ENCODE measurements at regions not wholly inside any gene's neighbourhood (a gene's known extent, or its start where the extent isn't known, plus 50 kb on each side); places are given as distances from the start of the nearest gene placed in this dataset.

DNA sequence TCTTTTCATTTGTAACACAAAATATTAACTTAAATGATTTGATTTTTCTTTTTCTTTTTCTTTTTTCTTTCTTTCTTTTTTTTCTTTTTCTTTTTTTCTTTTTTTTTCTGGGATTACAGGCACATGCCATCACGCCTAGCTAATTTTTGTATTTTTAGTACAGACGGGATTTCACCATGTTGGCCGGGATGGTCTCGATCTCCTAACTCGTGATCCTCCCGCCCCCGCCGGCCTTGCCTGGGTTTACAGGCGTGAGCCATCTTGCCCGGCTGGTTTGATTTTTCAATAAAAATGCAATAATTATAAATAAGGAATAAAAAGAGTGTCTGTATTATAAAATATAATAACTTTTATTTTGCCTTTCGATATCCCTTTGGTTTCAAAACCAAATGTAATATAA is 146.7 kb upstream of the RGS18 start (continued):
- TF ChIP-seq, protein P1, sequence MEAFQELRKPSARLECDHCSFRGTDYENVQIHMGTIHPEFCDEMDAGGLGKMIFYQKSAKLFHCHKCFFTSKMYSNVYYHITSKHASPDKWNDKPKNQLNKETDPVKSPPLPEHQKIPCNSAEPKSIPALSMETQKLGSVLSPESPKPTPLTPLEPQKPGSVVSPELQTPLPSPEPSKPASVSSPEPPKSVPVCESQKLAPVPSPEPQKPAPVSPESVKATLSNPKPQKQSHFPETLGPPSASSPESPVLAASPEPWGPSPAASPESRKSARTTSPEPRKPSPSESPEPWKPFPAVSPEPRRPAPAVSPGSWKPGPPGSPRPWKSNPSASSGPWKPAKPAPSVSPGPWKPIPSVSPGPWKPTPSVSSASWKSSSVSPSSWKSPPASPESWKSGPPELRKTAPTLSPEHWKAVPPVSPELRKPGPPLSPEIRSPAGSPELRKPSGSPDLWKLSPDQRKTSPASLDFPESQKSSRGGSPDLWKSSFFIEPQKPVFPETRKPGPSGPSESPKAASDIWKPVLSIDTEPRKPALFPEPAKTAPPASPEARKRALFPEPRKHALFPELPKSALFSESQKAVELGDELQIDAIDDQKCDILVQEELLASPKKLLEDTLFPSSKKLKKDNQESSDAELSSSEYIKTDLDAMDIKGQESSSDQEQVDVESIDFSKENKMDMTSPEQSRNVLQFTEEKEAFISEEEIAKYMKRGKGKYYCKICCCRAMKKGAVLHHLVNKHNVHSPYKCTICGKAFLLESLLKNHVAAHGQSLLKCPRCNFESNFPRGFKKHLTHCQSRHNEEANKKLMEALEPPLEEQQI (IDR thresholded peaks at IDR 0.05), result peak; percentile 95
- TF ChIP-seq GATAD2A (IDR thresholded peaks at IDR 0.05) (no peak), ZNF561 (CRISPR knock-in tag; conservative IDR thresholded peaks at IDR 0.05) (no peak), DNMT1 (IDR thresholded peaks at IDR 0.05) (no peak), CBX3 (IDR thresholded peaks at IDR 0.05; ENCODE audit: borderline replicate concordance in 1 of 2, low read length in 2 of 2) (peak in 1 of 2 experiments; percentile 25; a peak in 1 of 3 replicates), CC2D1A (IDR thresholded peaks at IDR 0.05) (peak; percentile 85; the same call in 1 of the 2 replicates), KLF10 (CRISPR knock-in tag; IDR thresholded peaks at IDR 0.05) (no peak), CHD2 (IDR thresholded peaks at IDR 0.05; ENCODE audit: low read depth, low read length) (no peak), ESRRB (CRISPR knock-in tag; IDR thresholded peaks at IDR 0.05; ENCODE audit: borderline replicate concordance) (no peak), RFX1 (IDR thresholded peaks at IDR 0.05) (no peak), SMARCA5 (IDR thresholded peaks at IDR 0.05) (no peak), HIVEP1 (CRISPR knock-in tag; IDR thresholded peaks at IDR 0.05) (no peak), MAFK (IDR thresholded peaks at IDR 0.05; ENCODE audit: low read length) (no peak), E2F3 (CRISPR knock-in tag; IDR thresholded peaks at IDR 0.05) (no peak), BHLHE40 (IDR thresholded peaks at IDR 0.05; ENCODE audit: low read length) (no peak), BRD9 (IDR thresholded peaks at IDR 0.05; ENCODE audit: low read depth, partially characterized antibody) (no peak)
- TF ChIP-seq, protein P2, sequence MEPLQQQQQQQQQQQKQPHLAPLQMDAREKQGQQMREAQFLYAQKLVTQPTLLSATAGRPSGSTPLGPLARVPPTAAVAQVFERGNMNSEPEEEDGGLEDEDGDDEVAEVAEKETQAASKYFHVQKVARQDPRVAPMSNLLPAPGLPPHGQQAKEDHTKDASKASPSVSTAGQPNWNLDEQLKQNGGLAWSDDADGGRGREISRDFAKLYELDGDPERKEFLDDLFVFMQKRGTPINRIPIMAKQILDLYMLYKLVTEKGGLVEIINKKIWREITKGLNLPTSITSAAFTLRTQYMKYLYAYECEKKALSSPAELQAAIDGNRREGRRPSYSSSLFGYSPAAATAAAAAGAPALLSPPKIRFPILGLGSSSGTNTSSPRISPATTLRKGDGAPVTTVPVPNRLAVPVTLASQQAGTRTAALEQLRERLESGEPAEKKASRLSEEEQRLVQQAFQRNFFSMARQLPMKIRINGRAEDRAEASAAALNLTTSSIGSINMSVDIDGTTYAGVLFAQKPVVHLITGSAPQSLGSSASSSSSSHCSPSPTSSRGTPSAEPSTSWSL (CRISPR knock-in tag; IDR thresholded peaks at IDR 0.05; ENCODE audit: borderline replicate concordance), result no peak
- TF ChIP-seq, protein P3, sequence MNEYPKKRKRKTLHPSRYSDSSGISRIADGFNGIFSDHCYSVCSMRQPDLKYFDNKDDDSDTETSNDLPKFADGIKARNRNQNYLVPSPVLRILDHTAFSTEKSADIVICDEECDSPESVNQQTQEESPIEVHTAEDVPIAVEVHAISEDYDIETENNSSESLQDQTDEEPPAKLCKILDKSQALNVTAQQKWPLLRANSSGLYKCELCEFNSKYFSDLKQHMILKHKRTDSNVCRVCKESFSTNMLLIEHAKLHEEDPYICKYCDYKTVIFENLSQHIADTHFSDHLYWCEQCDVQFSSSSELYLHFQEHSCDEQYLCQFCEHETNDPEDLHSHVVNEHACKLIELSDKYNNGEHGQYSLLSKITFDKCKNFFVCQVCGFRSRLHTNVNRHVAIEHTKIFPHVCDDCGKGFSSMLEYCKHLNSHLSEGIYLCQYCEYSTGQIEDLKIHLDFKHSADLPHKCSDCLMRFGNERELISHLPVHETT (CRISPR knock-in tag; conservative IDR thresholded peaks at IDR 0.05 in 1 of 2, IDR thresholded peaks at IDR 0.05 in 1 of 2), result no peak
- TF ChIP-seq, protein P4, sequence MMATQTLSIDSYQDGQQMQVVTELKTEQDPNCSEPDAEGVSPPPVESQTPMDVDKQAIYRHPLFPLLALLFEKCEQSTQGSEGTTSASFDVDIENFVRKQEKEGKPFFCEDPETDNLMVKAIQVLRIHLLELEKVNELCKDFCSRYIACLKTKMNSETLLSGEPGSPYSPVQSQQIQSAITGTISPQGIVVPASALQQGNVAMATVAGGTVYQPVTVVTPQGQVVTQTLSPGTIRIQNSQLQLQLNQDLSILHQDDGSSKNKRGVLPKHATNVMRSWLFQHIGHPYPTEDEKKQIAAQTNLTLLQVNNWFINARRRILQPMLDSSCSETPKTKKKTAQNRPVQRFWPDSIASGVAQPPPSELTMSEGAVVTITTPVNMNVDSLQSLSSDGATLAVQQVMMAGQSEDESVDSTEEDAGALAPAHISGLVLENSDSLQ (IDR thresholded peaks at IDR 0.05), result no peak
